ENCODE measurements at regions not wholly inside any gene's neighbourhood (a gene's known extent, or its start where the extent isn't known, plus 50 kb on each side); places are given as distances from the start of the nearest gene placed in this dataset.

- peaks cover 61% of the 10 kb centered on the region for H3K4me1 Mint-ChIP-seq
- H3K9me3 Mint-ChIP-seq = no peaks in the 10 kb centered on the region
- H3K27me3 Mint-ChIP-seq (ENCODE audit: low read depth) = no peaks in the 10 kb centered on the region
- peak overlapping the region; percentile 73 to 91 (median 88) for H3K27ac Mint-ChIP-seq
- no peaks in the 10 kb centered on the region for H3K36me3 Mint-ChIP-seq (ENCODE audit: low read depth)
- no peak for TF ChIP-seq CTCF (IDR thresholded peaks at IDR 0.05; ENCODE audit: unreplicated experiment in 3 of 3)
- H3K4me3 Mint-ChIP-seq = no peak overlapping the region
Observed at GRCh38 chr10:91050371-91051034, 129.6 kb upstream of the ANKRD1 start.

DNA sequence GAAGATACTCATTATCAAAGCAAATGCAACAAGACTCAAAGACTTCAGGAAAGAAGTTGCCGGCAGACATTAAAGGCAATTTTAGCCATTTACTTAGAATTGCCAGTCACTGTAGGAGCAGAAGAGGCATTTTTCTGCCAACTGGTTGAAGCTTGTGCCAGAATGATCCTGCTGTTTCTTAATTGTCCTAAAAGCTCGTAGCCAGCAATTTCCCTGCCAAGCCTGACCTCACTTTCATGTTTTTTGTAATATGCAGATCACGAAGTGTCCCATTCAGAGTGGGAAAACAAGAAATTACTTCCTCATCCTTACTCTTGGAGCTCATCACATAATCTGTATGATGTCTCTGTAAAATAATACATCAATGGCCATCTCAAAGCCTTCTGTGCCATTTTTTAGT is 130.9 kb upstream of the ANKRD1 start:
- no peak for TF ChIP-seq CTCF (IDR thresholded peaks at IDR 0.05; ENCODE audit: unreplicated experiment in 3 of 3)
- peaks cover 53% of the 10 kb centered on the region for H3K4me1 Mint-ChIP-seq
- no peak overlapping the region for H3K4me3 Mint-ChIP-seq
- H3K9me3 Mint-ChIP-seq = no peaks in the 10 kb centered on the region
- peak overlapping the region in 2 of 3 experiments; percentile 62 to 88 for H3K27ac Mint-ChIP-seq
- H3K36me3 Mint-ChIP-seq (ENCODE audit: low read depth) = no peaks in the 10 kb centered on the region
- no peaks in the 10 kb centered on the region for H3K27me3 Mint-ChIP-seq (ENCODE audit: low read depth)

- Mint-ChIP-seq H3K27me3 (ENCODE audit: low read depth) (no peaks in the 10 kb centered on the region), H3K27ac (no peak overlapping the region), H3K9me3 (no peaks in the 10 kb centered on the region), H3K4me3 (no peak overlapping the region), H3K4me1 (peaks cover 43% of the 10 kb centered on the region), H3K36me3 (ENCODE audit: low read depth) (no peaks in the 10 kb centered on the region)
- TF ChIP-seq CTCF (IDR thresholded peaks at IDR 0.05; ENCODE audit: unreplicated experiment in 3 of 3) = no peak
Observed at GRCh38 chr10:91054325-91054724, 133.4 kb upstream of the ANKRD1 start.

DNA sequence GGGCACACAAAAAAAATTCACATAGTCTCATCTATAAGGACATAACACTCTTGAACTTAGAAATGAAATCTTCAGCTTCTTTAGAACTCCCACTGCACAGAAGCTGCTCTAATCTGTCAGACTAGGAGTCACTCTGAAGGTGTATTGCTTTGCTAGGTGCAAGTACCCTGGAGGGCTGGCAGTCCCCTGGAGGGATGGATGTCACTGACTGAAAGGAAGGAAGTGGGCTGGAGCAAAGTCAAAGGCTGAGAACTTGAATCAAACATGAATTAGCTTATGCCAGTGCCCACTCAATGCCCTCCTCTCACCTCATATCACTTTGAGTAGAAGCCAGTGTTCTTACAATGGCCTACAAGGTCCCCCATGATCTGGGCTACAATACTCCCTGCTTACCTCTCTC is 140.3 kb upstream of the ANKRD1 start:
- peak overlapping the region; percentile 89 to 92 (median 89) for H3K27ac Mint-ChIP-seq
- H3K4me3 Mint-ChIP-seq = peak overlapping the region in 2 of 3 experiments; percentile 9 to 31
- no peaks in the 10 kb centered on the region for H3K27me3 Mint-ChIP-seq (ENCODE audit: low read depth)
- no peaks in the 10 kb centered on the region for H3K9me3 Mint-ChIP-seq
- no peak for TF ChIP-seq CTCF (IDR thresholded peaks at IDR 0.05; ENCODE audit: unreplicated experiment in 3 of 3)
- H3K4me1 Mint-ChIP-seq = peaks cover 34% of the 10 kb centered on the region
- H3K36me3 Mint-ChIP-seq (ENCODE audit: low read depth) = no peaks in the 10 kb centered on the region

DNA sequence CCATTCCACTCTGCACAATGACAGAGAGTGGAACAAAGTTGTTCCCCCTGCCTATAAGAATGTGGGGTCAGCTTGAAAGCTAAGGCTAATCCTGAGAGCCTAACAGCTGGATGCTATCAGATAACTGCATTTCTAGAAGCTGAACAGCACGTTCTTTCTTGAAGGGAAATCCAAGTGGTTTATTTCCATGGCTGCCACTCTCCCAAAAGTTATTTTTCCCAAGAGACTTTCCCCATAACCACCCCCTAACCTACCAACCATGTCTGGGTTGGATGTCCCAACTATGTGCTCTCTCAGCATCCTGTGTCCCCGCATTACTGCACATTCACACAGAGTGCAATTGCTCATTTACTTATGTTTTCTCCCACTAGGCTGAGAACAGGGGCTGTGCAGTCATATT is 140.7 kb upstream of the ANKRD1 start:
- Mint-ChIP-seq H3K27me3 (ENCODE audit: low read depth) (no peaks in the 10 kb centered on the region), H3K36me3 (ENCODE audit: low read depth) (no peaks in the 10 kb centered on the region)
- no peak for TF ChIP-seq CTCF (IDR thresholded peaks at IDR 0.05; ENCODE audit: unreplicated experiment in 3 of 3)

DNA sequence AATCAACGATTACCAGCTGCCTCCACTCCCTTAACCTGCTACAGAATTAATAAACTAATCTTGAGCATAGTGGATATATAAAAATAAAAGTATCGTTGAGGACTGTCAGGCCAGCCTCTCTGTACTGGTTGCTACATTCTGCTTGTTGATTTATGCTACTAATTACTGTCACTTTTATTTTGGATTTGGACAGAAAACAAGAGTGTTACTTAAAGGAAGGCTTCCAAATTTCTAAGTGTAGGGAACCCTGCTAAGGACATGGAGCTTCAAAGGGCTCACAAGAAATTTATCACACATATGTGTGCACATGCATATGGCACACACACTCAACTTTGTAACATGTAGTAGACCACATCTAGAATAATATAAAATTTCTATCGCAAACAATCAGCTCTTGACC is 141.2 kb upstream of the ANKRD1 start:
- Mint-ChIP-seq H3K27me3 (ENCODE audit: low read depth) (no peaks in the 10 kb centered on the region), H3K36me3 (ENCODE audit: low read depth) (no peaks in the 10 kb centered on the region), H3K4me1 (peaks cover 38% of the 10 kb centered on the region), H3K9me3 (no peaks in the 10 kb centered on the region), H3K27ac (peak overlapping the region; percentile 89 to 92 (median 89)), H3K4me3 (no peak overlapping the region)
- no peak for TF ChIP-seq CTCF (IDR thresholded peaks at IDR 0.05; ENCODE audit: unreplicated experiment in 3 of 3)

More for the DNA sequence above, 140.7 kb upstream of the ANKRD1 start:
- peaks cover 38% of the 10 kb centered on the region for H3K4me1 Mint-ChIP-seq
- peak overlapping the region; percentile 89 to 92 (median 89) for H3K27ac Mint-ChIP-seq
- H3K9me3 Mint-ChIP-seq = no peaks in the 10 kb centered on the region
- peak overlapping the region in 2 of 3 experiments; percentile 9 to 31 for H3K4me3 Mint-ChIP-seq

All from nephron (organoid).